Ammon's horn (tissue), 1 donor: ENCODE measurements at regions not wholly inside any gene's neighbourhood (a gene's known extent, or its start where the extent isn't known, plus 50 kb on each side); places are given as distances from the start of the nearest gene placed in this dataset.
A peak's percentile ranks its signal among the peaks of the same experiment; 100 is the strongest.

Source experiments
- DNase-seq: peaks from one replicate; pipeline ENCODE4 v3.0.0-alpha.2; 2016; ENCODE audit warnings: low spot score

DNA sequence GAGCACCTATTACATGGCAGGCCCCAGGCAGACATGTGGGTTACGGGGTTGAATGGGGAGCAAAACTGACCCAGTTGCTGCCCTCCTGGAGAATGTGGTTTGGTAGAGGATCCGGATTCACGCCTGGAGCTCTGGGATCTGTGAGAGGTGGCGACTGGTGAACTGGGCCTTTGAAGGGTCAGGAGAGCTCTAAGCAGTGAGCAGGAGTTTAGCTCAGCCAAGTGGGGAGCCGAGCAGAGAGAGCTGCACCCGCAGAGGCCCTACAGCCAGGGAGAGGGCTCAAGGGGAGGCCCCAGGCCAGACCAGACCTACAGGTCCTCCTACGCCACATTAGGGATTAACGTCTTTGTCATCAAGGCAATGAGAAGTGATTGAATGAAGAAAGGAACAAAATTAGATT lies 179.8 kb upstream of the TLE3 start:
- no peak for DNase-seq

DNA sequence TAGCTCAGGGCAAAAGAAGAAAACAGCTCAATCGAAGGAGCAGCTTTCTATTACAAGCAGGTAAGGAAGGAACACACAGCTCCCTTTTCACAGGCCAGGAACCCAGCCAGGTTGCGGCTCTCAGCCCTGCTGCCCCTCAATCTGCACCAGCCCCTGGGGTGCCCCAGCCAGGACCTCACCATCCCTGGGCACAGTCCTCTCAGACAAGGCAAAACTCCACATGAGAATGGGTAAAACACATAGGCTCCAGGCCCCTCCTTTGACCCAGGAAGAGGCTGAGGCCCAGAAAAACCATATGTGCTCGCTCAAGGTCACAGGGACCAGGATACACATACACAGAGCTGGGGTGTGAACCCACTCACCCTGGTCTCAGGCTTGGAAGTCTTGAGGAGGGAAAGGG lies 178.7 kb upstream of the TLE3 start:
- DNase-seq: no peak

- no peak for DNase-seq
Measured at GRCh38 chr15:70275461-70276138, 177.9 kb upstream of the TLE3 start.

DNA sequence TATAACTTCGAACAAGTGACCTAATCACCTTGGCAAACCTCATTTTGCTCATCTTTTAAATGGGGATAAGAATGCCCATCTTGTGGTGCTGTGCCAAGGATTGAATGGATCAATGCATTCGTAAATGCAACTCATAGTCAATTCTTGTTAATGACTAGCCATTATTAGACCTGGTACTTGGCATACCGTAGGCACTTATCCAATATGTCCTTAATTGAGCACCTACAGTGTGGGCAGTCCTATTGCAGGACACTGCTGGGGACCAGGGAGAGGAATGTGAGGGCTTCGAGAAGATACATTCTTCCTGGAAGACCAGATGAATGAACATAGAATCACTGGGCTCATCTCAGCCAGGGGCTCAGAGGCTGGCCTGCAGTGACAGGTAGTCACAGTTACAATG lies 177.2 kb upstream of the TLE3 start:
- DNase-seq: no peak

DNA sequence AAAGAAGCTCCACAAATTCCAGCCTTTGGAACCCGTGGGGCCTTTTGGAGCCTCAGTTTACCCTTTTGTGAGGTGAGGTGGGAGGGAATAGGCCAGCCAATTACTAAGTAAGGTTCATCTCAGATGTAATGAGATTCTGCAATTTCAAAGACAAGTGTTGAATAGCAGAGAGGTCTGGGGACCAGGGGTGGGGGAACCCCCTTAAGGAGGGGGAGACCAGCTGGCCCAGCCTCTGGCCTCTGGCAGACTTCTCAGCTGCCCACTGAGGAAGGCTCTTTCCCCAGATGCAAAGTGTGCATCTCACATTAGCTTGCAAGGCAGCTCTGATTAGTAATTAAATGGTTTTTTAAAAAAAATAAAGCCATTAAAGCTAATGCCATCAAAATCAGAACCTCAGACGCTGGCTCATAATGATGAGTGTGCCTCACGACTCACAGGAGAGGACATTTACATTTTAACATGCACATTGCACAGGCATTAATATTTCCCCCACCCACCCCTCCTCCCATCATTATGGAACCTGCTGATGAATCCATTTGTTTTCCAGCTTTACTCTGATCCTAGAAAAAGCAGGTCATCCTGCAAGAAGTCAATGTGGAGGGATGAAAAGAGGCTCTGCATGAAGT lies 176.7 kb upstream of the TLE3 start:
- no peak for DNase-seq

DNA sequence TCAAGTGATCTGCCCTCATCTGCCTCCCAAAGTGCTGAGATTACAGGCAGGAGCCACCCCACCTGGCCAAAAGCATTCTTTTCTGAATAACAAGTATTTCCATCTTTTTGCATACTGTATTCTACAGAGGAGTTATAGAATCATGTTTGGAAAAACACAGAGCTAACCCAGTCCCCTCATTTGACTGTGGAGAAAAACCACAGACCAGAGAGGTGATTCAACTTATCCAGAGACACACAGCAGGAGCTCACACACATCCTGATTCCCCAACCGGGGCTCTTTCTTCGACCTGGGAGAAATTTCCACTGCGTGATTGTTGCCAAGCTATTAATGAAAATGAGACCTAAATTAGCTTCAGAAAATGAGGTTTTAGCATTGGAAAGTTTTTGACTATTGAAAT lies 176.1 kb upstream of the TLE3 start:
- DNase-seq: no peak

DNA sequence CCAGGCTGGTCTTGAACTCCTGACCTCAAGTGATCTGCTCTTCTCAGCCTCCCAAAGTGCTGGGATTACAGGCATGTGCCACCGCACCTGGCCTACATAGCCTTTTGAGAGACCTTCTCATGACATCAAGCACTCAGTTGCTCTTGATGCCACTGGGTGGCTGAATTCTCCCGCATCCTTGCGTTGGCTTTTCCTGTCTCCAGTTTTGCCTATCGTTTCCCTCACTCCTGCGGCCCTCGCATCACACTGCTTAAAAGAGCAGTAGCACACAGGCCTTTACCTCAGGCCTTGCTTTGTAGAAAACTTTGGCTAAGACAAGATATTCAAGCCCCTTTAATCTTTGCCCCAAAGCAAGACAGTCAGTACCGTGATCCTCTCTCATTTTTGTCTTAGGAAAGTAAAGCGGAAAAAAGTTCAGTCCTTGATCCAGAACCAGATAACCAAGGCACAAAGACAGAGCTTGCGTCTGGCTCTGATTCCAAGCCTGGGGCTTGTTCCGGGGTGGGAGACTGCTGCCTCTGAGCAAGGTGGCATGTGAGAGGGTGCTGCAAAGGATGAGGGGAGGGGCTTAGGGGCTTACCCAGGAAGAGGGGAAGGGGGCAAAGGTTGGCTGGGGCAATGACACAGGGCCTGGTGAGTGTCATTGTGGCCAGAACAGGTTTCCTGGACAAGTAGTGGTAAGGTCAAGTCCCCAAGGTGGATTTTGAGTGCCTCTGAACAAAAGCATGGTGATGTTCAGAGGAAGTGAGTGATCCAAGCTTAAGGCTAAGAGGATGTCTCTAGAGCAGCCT lies 175.0 kb upstream of the TLE3 start:
- DNase-seq: no peak

DNA sequence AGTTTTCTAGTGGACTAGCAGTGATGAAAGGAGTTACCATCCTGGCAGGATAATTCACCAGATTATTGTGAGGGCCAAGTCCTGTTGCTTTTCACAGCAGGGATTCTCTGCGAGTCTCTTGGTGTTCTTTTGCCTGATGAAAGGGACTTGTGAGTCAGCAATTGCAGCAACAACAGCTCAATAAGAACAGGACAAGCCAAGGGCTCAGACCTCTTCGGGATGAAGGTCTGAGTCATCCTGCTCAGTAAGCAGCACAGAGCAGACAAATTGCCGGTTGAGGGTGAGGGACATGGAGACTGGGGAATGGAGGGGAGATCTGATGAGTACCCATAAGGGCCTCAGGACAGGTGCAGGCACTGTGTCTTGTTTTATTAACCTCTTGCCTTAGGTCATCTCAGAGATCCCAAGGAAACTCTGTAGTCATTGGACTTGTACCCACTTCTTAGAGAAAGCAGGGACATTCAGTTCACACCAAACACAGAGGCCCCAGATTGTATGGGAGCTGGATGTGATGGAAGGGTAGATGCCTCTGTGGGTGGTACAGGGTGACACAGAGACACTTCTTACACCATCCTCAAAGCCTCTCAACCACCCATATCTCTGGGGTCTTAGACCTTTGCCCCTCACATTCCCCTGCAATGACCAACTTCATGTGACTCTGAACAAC lies 173.8 kb upstream of the TLE3 start:
- DNase-seq: peak; percentile 52

DNA sequence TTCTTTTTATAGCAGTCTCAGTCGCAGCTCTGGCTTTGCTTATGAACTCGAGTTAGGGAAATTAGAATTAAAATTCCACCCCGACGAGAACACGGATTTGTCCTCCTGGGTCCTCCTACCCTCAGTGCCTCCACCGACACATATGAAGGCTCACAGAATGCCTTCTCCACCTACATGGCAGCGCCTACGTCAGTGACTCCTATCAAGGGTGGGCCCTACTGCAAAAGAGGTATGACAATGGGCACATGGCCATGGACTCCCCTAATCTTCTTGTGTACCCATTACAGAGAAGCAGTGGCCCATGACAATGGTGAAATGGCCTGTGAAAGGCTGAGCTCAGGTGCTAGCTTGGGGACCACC lies 173.0 kb upstream of the TLE3 start:
- no peak for DNase-seq

DNA sequence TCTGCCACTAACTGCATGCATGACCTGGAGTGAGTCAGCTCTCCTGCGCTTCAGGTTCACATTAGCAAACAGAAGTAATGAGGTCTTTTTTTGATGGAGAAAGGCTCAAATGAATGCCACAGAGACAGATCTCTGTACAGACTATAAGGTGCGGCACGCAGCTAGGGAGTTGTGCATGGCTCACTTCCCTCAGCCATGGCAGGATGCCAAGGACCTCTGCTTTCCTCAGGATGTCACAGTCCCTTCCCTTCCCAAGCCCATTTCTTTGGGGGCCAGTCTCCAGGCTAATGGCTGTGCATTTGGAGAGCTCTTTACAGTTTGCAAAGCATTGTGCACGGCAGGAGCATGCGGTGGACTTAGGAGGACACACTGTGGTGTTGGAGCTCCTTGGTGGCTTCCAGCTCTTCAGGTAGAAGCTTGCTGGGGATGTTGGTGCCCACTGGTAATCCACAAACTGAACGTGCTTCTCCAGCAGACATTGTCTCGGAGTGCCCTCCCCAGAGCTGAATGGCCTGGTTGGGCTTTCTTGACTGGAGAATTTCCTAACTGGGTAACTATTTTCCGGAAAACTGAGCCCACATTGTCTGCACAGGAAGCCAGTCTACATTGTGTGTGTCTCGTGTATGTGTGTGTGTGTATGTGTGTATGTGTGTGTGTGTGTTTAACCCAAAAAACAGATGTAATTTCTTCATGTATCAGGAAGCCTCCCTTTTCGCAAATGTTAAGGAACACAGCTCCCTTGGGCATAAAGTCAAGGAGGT lies 172.5 kb upstream of the TLE3 start:
- peak; percentile 34 for DNase-seq

GRCh38 chr15:70269311-70269911 lies 171.7 kb upstream of the TLE3 start:
- no peak for DNase-seq

DNA sequence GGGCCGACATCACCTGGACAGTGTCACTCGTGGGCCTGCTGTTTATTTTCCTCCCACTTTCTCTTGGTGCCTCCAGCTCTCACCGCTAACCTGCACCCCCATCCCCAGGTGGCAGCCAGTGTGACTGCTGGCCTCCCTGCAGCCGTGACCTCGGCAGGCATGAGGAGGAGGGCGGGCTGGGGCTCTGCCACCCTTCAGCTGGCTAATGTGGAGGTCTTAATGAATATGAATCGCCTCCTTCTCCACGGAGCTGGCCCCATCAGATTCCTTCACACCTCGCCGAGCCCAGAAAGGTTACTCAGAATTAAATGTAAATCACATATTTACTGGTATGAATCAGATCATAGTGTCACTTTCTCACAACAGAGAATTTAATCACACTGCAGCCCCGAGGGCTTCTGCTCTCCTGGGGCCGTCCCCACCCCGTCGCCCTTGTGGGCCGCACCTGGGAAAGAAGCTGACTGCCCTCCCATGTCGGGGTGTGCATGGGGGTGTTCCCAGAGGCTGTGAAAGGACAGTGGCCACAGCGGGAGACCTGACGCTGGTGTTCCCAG lies 171.1 kb upstream of the TLE3 start:
- DNase-seq: no peak

DNA sequence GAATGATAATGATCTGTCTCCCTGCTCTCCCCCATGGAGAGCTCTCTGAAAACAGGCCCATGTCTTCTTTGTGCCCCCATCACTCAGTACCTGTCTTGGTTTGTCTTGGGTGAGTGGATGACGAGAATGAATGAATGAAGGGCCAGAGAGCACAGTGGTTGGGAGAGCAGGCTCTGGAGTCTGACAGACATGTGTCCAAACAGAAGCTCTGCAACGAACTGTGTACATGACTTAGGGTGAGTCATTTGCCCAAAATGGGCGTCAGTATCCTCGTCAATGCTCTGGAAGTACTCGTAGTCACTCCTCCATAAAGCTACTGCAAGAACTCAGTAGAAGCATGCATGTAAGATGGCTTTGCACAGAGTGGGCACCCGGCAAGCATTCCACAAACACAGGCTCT lies 170.2 kb upstream of the TLE3 start:
- no peak for DNase-seq

- no peak for DNase-seq
Measured at GRCh38 chr15:70267306-70267705, 169.6 kb upstream of the TLE3 start.

DNA sequence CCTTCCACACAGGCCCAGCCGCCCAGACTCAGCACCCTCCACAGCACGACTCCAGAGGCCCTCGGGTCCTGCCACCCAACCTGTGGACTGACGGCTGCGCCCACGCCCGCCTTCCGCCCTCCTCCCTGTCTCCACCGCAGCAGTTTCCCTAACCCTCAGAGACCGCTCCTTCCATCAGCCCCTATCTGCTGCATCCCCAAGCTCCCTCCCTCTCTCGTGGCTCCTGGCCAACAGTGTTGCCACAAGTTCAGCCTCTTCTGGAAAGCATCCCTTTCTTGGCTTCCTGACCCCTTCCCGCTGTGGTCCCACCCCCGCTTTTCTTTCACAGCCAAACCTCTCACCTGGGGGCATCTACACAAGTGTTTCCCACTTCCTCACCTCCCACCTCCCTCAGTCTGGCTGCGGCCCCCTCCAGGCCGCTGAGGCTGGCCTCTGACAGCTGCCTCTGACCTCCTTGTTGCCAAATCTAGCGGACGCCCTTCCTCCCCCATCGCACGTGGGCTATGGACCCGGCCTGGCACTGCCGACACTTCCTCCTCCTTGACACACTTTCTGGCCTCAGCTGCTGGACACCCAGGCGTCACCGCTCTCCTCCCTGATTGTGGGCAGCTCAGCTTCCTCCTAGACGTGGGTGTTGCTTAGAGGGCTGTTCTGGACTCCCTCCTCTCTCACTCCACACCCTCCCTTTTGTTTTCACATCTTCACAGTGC lies 168.8 kb upstream of the TLE3 start:
- DNase-seq: peak; percentile 85

GRCh38 chr15:70265986-70266385 lies 168.3 kb upstream of the TLE3 start:
- DNase-seq: no peak

DNA sequence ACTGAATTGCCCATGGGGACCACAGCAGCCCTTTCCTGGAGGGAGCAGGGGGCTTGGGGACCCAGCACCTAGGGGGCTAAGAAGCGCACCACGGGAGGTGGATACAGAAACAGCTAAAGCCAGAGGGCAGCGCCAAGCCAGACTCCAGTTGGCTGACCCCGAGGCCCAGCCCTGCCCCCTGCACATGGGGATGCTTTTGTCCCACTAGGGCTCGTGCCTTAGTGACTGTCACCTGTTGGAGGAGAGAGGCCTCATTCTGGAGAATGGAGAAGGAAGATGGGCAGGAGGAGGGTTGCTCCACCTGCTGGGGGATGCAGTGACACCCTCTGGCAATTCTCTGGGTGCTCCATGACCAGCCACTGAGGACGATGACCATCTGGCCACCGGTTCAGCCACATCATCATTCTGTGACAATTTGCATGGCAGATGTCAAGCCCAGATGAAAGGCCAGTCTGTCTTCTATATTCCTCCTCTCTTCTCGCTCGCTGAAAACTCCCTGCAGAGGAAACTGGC lies 167.8 kb upstream of the TLE3 start:
- DNase-seq: no peak

GRCh38 chr15:70264738-70265465 lies 167.2 kb upstream of the TLE3 start:
- no peak for DNase-seq

- peak; percentile 63 for DNase-seq
Measured at GRCh38 chr15:70264014-70264582, 166.4 kb upstream of the TLE3 start.
